HuH-7 (cell line): ENCODE measurements at regions not wholly inside any gene's neighbourhood (a gene's known extent, or its start where the extent isn't known, plus 50 kb on each side); places are given as distances from the start of the nearest gene placed in this dataset.

Experiments used
- DNase-seq: peaks from one replicate; pipeline ENCODE4 v3.0.0; 2011; ENCODE audit warnings: low spot score

GRCh38 chr10:116792817-116793216, 50.5 kb upstream of the HSPA12A start:
- DNase-seq = no peak

GRCh38 chr10:116796469-116796868, 52.8 kb upstream of the ENO4 start:
- DNase-seq = no peak

GRCh38 chr10:116796910-116797513, 52.3 kb upstream of the ENO4 start:
- peak; percentile 80 for DNase-seq

GRCh38 chr10:116798859-116799258, 50.4 kb upstream of the ENO4 start:
- no peak for DNase-seq
